HG02588 (cell line): ENCODE measurements at regions not wholly inside any gene's neighbourhood (a gene's known extent, or its start where the extent isn't known, plus 50 kb on each side); places are given as distances from the start of the nearest gene placed in this dataset.

ENCODE experiments used
- ATAC-seq: cut with Tn5 transposase; IDR thresholded peaks from one replicate; pipeline ENCODE4 v1.9.1; 2021; ENCODE audit warnings: mild to moderate bottlenecking, moderate library complexity; ENCODE audit not compliant: unreplicated experiment

DNA sequence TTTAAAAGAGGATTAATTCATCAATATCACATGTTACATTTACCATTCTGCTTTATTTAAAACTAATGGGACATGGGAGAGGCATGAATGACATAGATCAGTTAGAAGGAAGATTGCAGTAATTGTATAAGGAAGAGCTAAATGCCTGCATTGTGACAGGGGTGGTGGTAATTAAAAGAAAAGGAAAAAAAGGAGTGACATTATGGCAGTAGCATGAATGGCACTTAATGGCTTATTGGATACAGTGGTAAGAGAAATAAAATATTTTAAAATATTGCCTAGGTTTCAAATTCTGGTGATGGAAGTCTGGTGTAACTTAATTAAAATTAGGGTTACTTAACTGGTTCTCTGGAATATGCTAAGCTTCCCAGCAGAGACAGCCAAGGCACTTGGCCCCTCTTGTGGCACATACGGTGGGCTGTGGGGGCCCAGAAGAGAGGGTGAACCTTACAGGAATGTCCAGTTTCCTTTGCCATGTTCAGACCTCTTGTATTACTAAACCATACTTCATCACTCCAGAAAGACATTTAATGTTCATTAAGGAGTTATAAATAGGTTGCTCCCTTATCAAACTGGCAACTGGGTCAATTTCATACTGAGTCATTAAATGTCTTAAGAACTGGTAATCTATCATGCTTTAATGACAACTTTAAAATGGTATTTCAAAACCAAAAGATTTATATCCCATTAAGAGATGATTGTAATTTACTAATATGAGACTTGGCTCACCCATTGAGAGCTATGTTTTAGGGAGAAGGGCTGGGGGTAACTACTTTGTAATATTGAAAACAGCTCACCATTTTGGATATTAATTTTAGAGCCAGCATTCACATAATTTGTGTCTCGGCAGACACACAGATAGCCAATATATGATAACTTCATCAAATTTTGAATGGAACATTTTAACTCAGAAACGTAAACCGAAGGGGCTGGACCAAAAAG is 798.9 kb upstream of the PIK3C3 start:
- no peak for ATAC-seq

DNA sequence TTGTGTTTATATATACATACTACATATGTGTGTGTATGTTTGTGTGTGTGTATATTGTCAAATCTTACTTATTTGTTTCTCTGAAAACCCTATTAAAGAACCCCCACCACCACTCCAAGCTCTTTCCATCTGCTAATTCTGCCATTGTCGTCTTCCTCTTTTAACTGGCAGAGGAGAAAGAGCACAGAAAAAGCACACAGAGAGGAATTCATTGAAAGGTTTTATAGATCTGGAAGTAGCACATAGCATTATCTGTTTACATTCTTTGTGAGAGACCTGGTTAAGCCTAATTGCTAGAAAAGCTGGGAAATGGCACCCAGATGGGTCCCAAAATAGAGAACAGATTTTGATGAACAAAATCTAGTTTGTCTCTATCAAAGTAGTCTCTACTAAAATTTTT is 800.0 kb upstream of the PIK3C3 start:
- ATAC-seq: no peak

DNA sequence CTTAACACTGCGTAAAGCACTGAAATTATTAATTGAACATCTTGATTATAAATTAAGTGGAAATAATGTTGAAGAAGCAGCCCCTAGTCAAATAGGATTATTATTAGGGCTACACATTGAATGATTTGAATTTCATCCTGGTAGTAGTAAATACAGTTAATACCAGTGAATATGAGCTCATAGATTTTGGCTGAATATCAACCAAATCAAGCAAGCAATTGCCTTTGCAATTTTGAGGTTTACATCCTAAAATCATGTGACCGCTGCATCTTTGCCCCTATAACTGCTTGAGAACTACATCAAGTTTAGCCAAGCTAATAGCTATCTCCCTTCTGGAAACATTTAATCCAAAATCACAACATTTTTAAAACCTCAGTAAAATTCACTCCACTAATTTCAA is 801.2 kb upstream of the PIK3C3 start:
- no peak for ATAC-seq

DNA sequence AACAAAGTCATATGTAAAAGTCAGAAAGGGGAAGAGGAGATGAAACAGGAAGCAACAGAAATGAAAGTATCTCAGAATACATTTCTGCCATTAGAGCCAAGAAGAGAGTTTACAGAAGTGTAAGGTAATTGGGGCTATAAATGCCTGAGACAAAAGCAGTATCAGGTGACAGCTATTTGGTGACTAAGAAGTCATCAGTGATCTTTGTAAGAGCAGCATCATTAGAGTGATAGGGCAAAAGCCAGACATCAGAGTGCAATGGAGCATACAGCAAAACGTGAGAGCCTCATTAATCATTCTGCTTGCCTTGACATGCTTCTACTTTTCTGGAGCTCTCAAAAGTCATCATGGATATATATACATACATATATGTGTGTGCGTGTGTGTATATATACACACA is 804.7 kb upstream of the PIK3C3 start:
- no peak for ATAC-seq

DNA sequence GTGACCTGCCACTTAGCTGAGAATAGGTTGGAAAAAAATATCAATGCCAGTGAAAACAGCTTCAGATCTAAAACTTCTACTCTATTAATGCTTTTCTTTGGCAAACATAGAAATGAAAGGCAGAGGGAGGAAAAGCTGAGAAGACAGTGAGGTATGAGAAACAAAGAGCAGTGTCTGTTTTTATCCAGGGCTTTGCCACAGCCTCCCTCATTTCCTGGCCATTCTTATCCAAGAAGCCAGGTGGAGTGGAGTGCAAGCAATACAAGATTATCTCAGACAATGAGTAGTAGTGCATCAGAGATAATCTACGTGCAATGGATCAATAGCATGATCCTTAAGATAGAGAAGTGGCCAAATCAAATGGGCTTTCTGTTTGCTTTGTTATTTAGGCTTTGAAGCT is 808.7 kb upstream of the PIK3C3 start:
- no peak for ATAC-seq

DNA sequence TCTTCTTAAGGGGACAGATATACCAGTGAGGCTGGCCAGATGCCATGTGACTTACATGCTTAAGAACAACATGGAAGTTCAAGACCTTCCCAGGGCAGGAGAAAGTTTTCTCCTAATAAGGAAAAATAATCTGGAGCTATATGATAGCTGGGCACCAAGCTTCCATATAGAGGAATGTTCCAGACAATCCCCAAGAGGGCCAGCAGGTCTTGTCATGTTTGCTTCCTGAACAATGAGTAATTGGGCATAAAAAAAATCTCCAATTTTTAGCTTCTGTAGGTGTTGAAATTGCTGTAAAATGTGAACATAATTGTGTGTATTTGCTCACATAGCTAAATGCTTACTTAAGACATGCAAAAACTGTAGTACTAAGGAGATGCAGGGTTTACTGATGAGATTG is 809.5 kb upstream of the PIK3C3 start:
- no peak for ATAC-seq

DNA sequence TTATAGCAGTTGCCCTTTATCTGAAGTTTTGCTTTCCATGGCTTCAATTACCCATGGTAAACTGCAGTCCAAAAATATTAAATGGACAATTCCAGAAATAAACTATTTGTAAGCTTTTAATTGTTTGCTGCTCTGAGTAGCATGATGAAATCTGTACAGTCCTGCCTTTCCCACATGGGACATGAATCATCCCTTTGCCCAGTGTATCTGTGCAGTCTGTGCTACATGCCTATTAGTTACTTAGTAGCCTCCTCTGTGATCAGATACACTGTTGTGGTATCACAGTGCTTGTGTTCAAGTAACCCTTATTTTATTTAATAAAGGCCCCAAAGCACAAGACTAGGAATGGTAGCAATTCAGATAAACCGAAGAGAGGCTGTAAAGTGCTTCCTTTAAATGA is 810.6 kb upstream of the PIK3C3 start:
- no peak for ATAC-seq

DNA sequence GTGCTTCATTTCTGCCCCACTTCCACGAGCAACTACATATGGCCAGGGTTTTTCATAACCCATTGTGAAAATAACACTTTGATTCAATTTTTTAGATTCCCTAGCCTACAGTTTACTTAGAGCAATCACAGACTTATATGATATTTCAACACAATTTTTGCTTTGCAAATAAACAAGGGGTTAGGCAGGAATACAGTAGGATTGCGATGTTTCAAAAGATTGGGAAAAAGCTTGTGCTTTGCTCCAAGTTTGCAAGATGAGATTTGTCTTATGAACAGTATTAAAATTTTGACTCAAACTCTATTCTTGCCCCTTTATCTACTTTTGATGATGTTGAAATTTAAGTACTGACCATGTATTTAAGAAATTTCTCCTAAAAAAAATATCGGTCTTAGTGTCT is 814.5 kb upstream of the PIK3C3 start:
- ATAC-seq: no peak

DNA sequence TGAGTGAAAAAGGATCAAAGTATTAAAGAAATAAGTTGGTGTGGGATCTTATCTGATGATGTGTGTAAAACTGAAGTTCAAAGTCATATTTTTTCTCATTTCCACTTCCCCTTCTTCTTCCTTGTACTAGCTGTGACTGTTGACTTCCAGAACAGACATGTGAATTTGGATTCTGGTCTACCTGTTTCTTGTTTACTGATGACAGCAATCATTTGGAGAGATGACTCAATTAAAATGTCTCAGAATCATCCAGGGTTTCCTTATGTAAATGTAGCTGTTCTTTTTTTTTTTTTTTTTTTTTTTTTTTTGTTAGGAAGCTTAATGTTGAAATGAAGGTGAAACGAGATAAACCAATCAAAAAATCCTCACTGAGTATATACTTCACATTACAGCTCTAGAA is 819.9 kb upstream of the PIK3C3 start:
- no peak for ATAC-seq

DNA sequence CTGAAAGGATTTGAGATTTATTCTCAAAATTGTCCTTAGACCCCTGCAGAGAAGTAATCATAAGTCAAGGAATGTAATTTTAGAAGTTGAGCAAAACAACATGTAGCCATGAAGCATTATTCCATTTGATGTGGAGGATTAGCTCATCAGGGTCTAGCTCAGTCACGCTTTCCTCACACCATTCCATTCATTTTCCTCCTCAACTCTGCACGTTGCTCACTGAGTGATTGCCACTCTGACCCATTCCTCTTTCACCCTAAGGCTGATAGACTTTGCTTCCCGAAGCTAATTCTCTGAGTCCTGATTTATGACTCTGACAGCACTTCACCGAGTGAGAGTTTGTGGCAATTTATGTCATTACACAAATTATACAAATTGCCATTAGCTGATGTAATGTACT is 820.6 kb upstream of the PIK3C3 start:
- ATAC-seq: no peak

DNA sequence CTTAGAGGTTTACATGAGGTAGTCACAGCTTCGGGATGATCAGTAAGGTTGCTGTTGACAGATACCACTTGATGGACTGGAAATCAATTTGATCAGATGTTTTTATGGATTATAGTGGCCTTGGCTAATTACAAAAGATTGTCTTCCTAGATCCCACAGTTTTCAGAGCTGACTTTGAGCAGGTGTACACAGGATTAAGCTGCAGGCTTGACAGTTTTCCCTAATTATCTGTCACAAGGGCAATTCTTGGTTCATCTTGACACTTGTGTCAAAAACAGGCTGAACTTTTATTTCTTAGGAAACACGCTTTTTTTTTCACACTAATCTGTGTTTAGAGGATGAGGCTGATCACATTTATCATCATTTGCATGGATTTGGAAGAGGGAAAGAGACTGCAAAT is 824.0 kb upstream of the PIK3C3 start:
- no peak for ATAC-seq

DNA sequence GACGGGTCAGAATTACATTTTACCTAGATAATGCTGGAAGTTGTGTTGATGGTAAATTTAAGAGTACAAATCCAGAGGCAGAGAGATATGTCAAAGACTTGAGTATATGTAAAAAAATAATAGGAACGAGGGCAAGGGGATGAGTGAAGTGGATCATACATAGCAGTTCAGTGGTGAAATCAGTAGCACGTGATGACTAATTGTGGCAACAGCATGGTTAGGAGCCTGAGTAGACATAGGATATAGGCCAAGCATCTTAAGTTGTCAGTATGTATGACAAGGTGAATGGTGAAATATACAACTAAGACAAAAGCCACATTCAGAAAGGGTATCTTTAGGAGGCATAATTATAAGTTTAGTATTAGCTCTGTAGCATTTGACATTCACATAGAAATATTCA is 826.5 kb upstream of the PIK3C3 start:
- no peak for ATAC-seq

DNA sequence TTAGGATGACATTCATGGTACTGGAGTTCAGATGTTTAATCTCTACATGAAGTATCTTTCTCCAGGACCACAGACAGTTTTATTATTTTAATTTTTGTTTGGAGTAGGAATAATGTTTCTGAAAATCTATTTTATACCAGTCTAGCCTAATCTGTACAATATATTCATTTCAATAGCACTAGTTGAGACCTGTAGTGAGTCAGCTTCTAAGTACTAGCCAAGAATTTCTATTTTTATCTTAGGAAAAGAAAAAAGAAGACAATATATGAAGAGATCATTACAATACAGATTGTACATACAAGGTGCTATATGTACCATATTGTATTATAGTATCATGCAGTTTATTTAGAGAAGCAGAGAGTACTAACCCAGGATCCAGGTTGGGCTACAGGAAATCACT is 826.9 kb upstream of the PIK3C3 start:
- no peak for ATAC-seq

DNA sequence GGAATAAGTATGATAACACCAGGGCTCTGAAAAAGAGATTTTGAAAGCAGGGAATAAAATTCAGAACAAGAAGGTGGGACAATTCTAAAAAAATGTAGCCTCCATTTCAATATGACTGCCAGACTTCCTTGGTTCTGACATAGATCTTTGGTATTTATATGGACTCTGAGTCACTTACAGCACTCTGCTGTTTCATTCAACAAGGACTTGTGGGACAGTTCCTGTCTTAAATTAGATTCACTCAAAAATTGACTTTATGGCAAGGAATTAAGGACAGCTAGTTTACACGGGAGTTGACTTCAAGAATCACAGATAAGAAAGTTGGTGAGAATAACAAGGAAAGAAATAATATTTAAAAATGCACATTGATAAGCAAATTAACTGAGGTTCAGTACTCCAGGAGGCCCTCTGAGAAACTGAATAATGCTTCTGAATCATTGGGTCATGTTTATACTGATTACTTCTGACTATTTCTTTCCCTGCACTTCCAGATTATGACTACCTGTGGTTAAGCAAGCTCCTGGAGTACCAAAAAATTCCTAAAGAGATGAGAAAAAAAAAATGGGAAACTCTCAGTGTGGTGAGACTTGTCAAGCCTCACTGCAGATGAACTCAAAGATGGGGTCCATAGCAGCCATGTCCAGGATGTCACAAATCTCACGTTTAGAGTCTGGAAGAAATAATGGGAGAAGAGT is 828.3 kb upstream of the PIK3C3 start:
- no peak for ATAC-seq

DNA sequence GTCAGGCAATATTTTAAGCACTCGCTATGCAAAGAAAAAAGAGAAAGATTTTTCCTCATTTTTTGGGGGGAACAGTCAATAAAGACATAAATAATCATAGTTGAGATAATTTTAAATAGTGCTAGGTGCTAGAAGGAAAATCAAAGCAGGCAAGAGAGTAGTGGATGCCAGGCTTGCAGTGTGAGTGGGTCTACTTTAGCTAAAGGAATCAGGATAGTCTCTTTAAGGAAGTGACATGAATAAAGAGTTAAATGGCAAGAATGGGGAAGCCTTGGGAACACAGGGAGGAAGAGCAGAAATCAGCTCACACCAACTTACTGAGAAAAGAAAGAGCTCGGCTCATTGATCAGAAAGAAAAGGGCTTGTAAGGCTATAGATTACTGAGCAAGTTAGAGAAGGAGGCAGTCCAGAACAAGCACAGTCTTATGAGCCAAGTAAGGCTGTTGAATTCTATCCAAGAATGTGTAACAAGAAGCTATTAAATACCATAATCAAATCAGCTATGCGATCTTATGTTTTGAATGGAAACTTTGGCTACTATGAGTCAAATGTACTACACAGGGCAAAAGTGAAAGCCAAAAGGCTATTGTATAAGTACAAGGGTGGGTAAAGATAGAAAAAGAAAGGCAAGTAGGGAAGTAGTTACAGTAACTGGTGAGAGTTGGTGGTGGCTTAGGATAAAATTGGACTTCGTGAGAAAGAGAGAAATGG is 833.8 kb upstream of the PIK3C3 start:
- no peak for ATAC-seq

DNA sequence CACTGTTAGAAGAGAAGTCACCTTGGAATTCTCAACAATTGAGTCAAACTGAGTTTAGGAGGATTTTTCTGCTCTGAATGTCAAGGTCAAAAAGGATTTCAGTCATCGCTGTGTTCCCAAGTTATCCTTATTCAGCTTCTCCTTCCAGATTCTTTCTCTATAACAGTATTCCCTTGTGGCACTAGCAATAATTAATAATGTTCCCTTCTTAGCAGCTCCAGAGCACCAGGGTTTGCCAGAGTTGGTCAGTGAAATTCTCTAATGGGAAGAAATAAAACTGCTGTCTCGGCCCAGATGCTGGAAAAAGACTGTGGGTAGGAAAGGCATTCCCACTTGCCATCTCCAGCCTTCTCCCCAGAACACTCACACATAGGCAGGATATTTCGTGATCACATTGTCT is 836.0 kb upstream of the PIK3C3 start:
- no peak for ATAC-seq

DNA sequence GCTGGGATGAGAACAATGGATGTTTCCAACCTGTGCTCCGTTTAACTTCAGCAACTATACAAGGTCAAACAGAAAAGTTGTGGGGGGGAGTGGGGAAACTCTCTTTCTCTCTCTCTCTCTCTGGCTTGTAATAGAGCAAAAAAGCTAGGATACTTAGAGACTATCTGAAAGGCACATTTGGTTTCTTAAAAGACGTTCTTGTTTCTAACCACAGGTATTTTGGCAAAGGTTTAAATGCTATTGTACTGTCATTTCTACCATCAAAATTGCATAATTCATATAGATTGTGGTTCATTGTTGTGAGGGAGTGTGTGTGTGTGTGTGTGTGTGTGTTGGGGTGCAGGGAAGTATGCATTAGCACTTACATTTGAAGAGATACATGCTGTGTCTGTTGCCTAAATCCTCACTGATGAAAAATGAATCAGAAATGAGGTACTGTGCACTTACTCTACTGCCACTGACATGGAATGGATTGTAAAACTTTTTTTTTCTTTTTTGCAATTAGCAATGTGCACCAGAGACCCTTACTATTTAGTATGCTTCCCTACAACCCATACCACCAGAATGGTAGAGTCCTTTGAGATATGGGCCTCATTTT is 841.0 kb upstream of the PIK3C3 start:
- ATAC-seq: no peak

DNA sequence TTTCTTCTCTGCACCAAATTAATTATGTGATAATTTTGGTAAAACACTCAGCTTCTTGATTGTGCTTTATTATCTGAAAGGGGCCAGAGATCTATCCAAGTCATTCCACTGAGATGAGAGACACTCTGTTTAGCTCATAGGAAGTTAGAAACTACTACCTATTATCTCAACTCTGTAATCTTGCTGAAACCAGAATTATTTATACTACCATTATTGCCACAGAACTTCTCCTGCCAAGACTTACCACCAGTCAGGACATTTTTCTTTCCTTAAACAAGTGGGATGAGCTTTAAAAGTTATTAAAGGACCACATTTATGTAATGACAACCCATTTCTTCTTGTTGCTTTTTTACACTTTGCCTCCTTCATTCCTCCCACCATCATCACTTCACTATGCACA is 855.6 kb upstream of the PIK3C3 start:
- ATAC-seq: no peak

DNA sequence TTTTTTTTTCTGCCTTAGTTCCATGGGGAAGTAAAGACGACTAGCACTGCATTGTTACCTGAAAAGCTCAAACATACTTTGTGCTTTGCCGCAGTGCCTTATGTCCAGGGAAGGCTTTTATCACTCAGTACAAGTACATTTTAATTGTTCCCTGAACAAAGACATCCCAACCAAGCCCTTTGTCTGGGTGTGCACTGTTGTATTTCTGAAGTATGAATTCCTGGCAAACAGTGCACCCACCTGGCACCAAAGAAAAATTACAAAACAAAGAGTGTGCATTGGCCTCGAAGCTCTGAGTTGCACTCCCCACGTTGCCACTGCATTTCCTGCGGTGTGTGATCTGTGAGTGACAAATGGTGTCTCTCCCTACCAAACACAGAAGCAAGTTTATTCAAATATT is 858.5 kb upstream of the PIK3C3 start:
- no peak for ATAC-seq

DNA sequence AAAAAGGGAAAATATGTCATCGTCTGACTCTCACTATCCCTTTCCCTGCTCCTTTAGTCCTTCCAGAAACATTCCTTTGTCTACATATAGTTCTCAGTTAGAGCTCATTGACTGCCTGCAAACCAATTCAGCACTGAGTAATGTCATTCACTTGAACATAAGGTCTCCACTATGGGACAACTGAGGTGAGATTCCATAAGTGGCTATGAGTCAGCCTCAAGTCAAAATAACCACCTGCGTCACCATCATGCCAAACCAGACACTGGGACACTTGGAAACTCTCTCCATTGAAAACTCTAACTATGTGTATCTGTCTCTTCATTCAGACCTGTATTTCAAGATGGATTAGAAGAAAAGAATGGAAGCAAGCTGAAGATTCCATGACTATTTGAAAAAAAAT is 878.0 kb upstream of the PIK3C3 start:
- ATAC-seq: no peak

DNA sequence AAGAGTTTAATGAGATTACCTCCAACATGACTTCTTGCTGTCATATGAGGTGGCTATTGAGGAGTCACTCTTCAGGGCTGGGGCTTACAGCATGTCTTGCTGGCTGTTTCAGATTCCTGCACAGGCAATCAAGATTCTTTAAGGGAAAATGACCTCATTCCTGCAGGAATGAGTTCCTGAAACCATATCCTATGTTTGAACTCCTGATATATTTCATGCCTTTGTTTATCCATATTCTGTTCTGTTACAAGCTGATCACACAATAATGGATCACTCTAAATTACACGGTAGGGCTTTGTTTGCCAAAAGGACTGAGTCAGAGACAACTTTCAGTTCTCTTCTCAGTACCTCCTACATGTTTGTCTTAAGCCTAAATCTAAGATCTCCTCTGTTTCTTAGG is 879.8 kb upstream of the PIK3C3 start:
- no peak for ATAC-seq
